ENCODE measurements at regions not wholly inside any gene's neighbourhood (a gene's known extent, or its start where the extent isn't known, plus 50 kb on each side); places are given as distances from the start of the nearest gene placed in this dataset.

- H3K9me2 ChIP-seq (replicated peaks; ENCODE audit: low read depth, low read length): no peaks in the 10 kb centered on the region
- TF ChIP-seq EZH2phosphoT487 (IDR thresholded peaks at IDR 0.05; ENCODE audit: borderline replicate concordance): no peak
- TF ChIP-seq, protein P1, sequence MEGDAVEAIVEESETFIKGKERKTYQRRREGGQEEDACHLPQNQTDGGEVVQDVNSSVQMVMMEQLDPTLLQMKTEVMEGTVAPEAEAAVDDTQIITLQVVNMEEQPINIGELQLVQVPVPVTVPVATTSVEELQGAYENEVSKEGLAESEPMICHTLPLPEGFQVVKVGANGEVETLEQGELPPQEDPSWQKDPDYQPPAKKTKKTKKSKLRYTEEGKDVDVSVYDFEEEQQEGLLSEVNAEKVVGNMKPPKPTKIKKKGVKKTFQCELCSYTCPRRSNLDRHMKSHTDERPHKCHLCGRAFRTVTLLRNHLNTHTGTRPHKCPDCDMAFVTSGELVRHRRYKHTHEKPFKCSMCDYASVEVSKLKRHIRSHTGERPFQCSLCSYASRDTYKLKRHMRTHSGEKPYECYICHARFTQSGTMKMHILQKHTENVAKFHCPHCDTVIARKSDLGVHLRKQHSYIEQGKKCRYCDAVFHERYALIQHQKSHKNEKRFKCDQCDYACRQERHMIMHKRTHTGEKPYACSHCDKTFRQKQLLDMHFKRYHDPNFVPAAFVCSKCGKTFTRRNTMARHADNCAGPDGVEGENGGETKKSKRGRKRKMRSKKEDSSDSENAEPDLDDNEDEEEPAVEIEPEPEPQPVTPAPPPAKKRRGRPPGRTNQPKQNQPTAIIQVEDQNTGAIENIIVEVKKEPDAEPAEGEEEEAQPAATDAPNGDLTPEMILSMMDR (conservative IDR thresholded peaks at IDR 0.05; ENCODE audit: low read length): no peak
- no peaks in the 10 kb centered on the region for H3K9me3 ChIP-seq (ENCODE audit: insufficient read depth, low read depth, low read length)
- no peaks in the 10 kb centered on the region for H4K20me1 ChIP-seq (ENCODE audit: insufficient read depth, low read length, poor library complexity, severe bottlenecking)
- no peak overlapping the region for H3K4me3 ChIP-seq (ENCODE audit: low read length, poor library complexity, severe bottlenecking)
- H2AFZ ChIP-seq (ENCODE audit: low read length): no peak overlapping the region
- H3K79me2 ChIP-seq (ENCODE audit: insufficient read depth, low read length): no peaks in the 10 kb centered on the region
- H3K4me2 ChIP-seq (ENCODE audit: low read depth, low read length, poor library complexity, severe bottlenecking): no peak overlapping the region
- H3K4me1 ChIP-seq (ENCODE audit: insufficient read depth, low read length, poor library complexity, severe bottlenecking): no peaks in the 10 kb centered on the region
- H3F3A ChIP-seq (ENCODE audit: low read depth): no peaks in the 10 kb centered on the region
- H3K9ac ChIP-seq (ENCODE audit: low read depth, low read length, poor library complexity, severe bottlenecking): no peak overlapping the region
- H3K27me3 ChIP-seq (ENCODE audit: insufficient read depth, low read length, poor library complexity, severe bottlenecking): no peaks in the 10 kb centered on the region
- H3K36me3 ChIP-seq (ENCODE audit: insufficient read depth, low read length): no peaks in the 10 kb centered on the region
Measured at GRCh38 chr20:39654171-39654570, 692.0 kb downstream of the DHX35 start.

DNA sequence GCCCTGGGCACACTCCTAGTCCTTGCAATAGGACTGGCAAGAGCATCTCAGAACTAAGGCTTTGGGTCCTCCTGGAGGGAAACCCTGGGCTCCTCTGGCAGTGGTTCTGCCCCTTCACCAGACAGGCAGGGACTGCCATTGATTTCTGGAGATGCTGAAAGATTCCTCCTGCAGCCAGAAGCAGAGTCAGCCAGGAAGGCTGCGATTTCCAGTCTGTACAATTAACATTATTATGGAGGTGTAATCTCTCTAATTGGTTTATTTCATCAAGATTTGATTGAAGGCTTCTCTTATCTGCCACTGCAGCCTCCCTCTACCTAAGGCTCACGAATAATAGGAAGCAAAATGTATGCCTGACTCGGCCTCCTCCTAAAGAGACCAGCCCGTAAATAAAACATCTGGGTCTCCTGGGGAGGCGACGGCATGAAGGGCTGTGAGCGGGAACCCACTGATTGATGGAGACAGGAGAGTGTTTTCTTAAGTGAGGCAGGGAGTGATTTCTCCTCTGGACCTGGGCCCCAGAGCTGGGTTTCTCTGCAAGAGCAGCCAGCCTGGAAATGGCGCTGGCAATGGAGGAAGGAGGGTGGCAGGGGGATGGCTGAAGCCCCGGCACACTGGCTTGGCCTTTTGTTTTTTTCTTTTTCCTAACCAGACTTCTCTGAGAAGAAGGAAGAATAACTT is 689.6 kb downstream of the DHX35 start:
- no peaks in the 10 kb centered on the region for H3K4me1 ChIP-seq (ENCODE audit: insufficient read depth, low read length, poor library complexity, severe bottlenecking)
- H3K36me3 ChIP-seq (ENCODE audit: insufficient read depth, low read length): no peaks in the 10 kb centered on the region
- no peaks in the 10 kb centered on the region for H3K27me3 ChIP-seq (ENCODE audit: insufficient read depth, low read length, poor library complexity, severe bottlenecking)
- no peaks in the 10 kb centered on the region for H3K9me3 ChIP-seq (ENCODE audit: insufficient read depth, low read depth, low read length)
- no peak overlapping the region for H3K4me3 ChIP-seq (ENCODE audit: low read length, poor library complexity, severe bottlenecking)
- H3K9me2 ChIP-seq (replicated peaks; ENCODE audit: low read depth, low read length): no peaks in the 10 kb centered on the region
- no peaks in the 10 kb centered on the region for H4K20me1 ChIP-seq (ENCODE audit: insufficient read depth, low read length, poor library complexity, severe bottlenecking)
- no peak for TF ChIP-seq EZH2phosphoT487 (IDR thresholded peaks at IDR 0.05; ENCODE audit: borderline replicate concordance)
- TF ChIP-seq, protein P1 (conservative IDR thresholded peaks at IDR 0.05; ENCODE audit: low read length): no peak
- H3F3A ChIP-seq (ENCODE audit: low read depth): no peaks in the 10 kb centered on the region
- H3K4me2 ChIP-seq (ENCODE audit: low read depth, low read length, poor library complexity, severe bottlenecking): no peak overlapping the region
- no peak overlapping the region for H2AFZ ChIP-seq (ENCODE audit: low read length)
- no peaks in the 10 kb centered on the region for H3K79me2 ChIP-seq (ENCODE audit: insufficient read depth, low read length)
- no peak overlapping the region for H3K9ac ChIP-seq (ENCODE audit: low read depth, low read length, poor library complexity, severe bottlenecking)

- Histone ChIP-seq H2AFZ (ENCODE audit: low read length) (no peak overlapping the region), H3K27me3 (ENCODE audit: insufficient read depth, low read length, poor library complexity, severe bottlenecking) (no peaks in the 10 kb centered on the region), H3K4me3 (ENCODE audit: low read length, poor library complexity, severe bottlenecking) (no peak overlapping the region), H3K9me3 (ENCODE audit: insufficient read depth, low read depth, low read length) (no peaks in the 10 kb centered on the region), H4K20me1 (ENCODE audit: insufficient read depth, low read length, poor library complexity, severe bottlenecking) (no peaks in the 10 kb centered on the region), H3K4me2 (ENCODE audit: low read depth, low read length, poor library complexity, severe bottlenecking) (no peak overlapping the region), H3K9ac (ENCODE audit: low read depth, low read length, poor library complexity, severe bottlenecking) (no peak overlapping the region), H3F3A (ENCODE audit: low read depth) (no peaks in the 10 kb centered on the region), H3K36me3 (ENCODE audit: insufficient read depth, low read length) (no peaks in the 10 kb centered on the region), H3K9me2 (replicated peaks; ENCODE audit: low read depth, low read length) (no peaks in the 10 kb centered on the region), H3K79me2 (ENCODE audit: insufficient read depth, low read length) (no peaks in the 10 kb centered on the region), H3K4me1 (ENCODE audit: insufficient read depth, low read length, poor library complexity, severe bottlenecking) (no peaks in the 10 kb centered on the region)
- TF ChIP-seq EZH2phosphoT487 (IDR thresholded peaks at IDR 0.05; ENCODE audit: borderline replicate concordance): no peak
- TF ChIP-seq, protein P1 (conservative IDR thresholded peaks at IDR 0.05; ENCODE audit: low read length): no peak
Measured at GRCh38 chr20:39646874-39647413, 684.8 kb downstream of the DHX35 start.
